ENCODE measurements at regions not wholly inside any gene's neighbourhood (a gene's known extent, or its start where the extent isn't known, plus 50 kb on each side); places are given as distances from the start of the nearest gene placed in this dataset.

DNA sequence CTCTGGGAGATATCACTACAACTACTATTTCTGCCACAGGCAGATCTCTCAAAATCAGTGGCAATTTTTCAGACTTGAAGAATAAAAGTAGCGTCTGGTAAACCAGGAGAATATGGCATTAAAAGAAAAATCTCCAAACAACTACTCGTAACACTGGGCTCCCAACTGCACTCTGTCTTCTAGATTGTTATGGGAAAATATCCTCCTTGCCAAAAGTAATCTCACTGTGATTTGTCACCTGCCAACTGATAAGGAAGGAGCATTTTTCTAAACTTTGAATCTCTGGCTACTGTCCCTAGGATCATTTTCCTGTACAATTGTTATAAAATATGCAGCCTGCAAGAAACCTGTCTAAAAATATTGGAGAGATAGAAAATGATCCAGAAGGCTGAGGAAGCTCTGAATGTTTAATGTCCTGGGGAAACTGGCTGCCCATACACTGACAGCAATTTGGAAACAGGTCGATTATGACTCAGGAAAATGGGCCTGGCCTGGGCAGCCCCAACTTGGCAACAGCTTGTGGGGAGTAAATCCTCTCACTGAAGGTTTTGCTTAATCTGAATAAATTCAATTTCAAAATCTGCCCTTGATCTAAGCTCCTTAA, 90.5 kb upstream of the DBX1 start:
- DNase-seq (ENCODE audit: low read depth, low spot score), result no peak

DNA sequence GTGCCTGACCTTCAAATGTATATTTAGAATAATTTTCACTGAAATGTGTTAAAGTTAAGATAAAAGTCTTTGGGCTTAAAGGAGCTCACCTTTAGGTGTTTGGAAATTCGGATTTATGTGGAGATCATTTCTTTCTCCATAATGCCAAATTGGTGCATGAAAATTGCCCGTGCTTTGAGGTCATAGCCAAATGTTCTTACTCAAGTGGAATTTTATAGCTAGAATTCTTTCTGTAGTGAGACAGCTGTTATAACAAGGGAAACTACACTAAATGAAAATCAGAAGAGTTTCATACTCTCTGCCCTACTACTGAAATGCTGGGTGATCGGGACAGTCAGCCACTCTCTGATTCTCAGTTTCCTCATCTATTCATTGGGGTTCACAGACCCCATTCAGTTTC, 89.5 kb upstream of the DBX1 start:
- no peak for DNase-seq (ENCODE audit: low read depth, low spot score)

DNA sequence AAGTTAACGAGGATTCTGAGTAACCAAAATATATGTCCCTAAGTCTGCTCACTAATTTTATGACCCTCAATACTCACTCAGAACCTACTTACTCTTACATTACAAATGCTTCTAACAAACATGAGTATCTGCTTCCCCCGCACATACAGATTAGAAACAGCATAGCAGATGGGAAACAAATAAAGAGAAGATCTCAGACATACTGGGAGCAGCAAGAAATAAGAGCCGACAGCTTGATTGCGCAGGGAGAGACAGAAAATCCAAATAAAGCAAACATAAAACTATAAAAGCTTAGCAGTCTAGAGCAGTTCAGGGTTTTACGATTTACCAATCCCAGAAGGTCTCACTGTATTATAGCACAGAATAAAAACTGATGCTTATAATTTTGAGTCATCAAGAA, 89.1 kb upstream of the DBX1 start:
- no peak for DNase-seq (ENCODE audit: low read depth, low spot score)

DNA sequence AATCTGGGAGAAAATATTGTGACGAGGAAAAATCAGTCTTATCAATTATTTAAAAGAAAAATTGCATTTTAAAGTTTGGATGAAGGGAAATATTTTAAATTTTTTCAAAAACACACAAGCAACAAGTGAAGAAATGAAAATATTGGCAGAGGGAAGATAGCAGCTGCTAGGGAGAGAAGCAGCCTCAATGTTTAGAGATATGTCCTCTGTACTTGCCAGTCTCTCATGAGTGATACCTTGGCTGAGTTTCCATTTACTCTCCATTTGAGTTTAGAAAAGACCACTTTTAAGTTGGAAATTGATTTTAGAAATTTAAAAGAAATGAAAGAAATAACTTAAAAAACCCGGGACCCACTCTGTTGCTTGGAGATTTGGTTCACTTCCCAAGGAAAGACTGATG, 88.6 kb upstream of the DBX1 start:
- no peak for DNase-seq (ENCODE audit: low read depth, low spot score)

DNA sequence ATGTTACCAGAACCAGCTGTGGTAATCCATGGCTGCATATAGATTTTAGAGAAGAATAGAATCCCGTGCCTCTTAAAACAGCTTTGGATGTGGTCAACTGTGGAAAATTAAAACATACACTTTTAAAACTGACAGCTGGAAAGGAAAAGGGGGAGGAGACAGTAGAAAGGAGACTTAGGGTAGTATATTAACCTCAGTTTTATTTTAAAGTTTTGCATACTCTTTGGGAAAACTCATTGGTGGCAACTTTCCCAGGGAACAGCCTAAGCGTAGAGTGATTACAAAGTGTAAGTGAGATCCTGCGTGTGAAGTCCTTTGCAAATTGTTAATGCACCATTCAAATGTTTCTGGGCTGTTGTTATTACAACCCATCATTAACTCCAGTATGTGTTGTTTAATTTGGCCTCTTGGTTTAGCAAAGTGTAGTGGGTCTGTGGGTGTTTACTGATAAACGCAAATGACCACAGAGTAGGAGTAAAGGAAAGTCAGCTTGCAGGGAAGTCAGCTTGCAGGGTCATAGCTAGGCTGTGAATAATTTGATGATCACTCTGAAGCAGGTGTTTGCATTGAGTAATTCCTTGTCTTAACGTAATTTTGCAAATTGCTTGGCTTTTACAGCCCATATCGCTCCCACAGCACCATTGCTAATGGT, 88.0 kb upstream of the DBX1 start:
- DNase-seq (ENCODE audit: low read depth, low spot score), result no peak

DNA sequence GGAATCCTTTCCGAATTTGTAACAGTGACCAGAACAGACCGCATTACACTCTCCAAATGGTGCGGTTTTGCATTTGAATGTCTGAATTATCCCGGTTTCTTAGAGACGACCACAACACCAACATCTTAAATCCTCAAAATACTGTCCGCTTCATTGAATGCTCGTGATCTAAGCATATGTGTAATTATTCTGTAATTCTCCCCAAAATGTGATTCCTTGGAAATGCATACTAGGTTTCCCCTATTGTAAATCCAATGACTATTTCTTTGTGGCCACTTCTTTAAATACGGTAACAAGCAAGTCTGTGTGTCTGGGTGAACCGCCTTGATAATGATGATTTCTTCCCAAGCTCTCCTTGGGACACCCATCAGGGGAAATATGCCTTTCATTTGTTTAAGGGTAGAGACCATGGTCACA, 87.3 kb upstream of the DBX1 start:
- DNase-seq (ENCODE audit: low read depth, low spot score), result no peak

DNA sequence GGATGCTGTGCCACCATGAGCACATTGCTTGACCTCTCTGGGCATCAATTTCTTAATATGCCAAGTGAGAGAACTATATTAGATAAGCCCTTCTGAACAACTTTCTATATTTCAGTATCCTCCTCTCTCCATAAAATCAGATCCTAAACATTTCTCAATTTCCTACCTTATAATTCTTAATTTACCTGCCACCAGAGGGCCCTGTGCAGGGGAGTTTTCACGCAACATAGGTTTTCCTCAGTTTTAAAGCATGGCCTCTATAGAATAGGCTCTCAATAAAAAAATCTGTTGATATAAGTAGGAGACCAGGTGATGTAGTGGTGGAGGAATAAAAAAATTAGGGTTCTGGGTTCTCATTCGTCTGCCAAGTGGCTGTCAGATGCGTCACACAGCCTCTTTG, 83.7 kb upstream of the DBX1 start:
- DNase-seq (ENCODE audit: low read depth, low spot score), result no peak

DNA sequence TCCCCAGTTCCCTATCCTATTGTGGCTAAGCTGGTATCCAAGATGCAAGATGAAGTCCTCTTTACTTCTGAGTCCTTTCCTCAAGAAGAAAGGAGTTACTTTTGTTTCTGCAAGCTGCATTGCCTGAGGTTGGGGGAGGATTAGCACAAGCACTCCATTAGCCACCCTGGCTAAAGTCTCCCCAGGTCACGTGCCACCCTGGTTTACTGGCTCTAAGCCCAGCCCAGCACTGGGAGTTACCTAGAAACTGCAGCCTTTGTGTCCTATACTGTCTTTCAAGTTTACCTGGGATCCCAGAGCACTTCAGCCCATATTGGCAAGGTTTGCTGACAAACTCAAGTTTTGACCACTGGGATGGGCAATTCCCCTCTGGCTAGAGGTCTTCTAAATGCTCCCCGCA, 78.4 kb upstream of the DBX1 start:
- no peak for DNase-seq (ENCODE audit: low read depth, low spot score)

DNA sequence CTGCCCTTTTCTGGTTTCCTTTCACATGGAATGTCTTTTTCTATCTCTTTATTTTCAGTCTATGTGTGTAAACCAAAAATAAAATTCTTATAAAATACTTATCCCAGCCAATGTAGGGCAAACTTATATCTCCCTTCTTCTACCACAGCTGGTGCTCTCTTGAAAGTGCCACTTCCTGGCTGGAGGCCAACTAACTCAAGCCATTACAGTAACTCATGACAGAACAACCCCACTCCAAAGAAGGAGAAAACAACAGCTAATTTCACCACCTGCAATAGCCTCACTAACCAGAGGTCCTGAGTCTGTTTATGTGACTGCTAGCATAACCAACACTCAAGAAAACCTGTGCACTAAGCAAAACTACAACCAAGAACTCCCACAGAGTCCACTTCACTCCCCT, 74.9 kb upstream of the DBX1 start:
- DNase-seq (ENCODE audit: low read depth, low spot score), result no peak

DNA sequence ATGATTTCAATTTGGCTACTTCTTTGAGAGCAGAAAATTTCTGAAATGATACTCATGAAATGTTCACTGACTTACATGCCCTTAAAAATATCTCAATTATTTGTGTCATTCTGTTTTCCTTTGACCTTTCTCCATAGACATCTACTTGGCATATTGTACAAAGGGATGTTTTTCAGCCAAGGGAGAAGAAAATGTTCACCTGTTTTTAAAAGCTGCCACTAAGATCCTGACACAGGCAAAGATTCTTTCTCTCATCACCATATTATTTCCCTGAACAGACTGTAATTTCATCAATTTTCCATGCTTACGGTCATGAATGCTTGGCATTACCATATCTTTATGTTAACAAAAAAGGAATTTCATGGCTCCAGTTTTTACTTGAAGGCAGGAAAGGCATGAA, 67.4 kb upstream of the DBX1 start:
- no peak for DNase-seq (ENCODE audit: low read depth, low spot score)

DNA sequence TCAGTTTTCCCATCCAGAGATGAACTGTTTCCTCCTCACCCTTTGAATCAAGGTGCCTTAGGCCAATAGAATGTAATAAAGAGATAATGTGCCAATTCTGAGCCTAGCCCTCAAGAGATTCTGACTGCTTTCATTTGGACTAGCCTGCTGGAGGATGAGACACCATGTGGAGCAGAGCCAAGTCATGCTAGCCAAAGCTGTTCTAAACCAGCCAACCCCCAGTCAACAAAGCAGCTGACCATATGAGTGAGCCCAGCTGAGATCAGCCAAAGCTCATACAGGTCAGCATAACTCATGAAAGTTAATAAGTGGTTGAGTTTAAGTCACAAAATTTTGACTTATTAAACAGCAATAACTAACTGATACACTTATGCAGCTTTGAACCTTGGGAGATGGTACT, 66.7 kb upstream of the DBX1 start:
- DNase-seq (ENCODE audit: low read depth, low spot score), result no peak

DNA sequence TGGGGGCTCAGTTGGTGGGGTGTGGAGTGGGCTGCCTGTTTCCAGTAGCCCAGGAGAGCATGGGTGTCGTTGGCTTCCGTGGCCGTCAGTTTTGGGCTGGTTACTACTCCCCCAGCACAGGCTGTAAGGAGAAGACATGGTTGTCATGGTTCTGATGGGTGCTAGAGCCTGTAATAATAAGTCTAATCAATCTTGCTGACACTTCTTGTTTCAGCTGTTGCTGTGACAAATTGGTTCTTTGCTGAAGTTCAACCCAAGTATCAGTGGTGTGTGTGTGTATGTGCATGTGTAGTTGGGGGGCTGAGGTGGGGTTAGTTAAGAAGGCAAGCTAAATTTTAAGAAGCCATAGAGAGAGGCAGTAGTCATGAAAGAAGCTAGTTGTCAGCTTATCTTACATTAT, 61.3 kb upstream of the DBX1 start:
- DNase-seq (ENCODE audit: low read depth, low spot score), result no peak

DNA sequence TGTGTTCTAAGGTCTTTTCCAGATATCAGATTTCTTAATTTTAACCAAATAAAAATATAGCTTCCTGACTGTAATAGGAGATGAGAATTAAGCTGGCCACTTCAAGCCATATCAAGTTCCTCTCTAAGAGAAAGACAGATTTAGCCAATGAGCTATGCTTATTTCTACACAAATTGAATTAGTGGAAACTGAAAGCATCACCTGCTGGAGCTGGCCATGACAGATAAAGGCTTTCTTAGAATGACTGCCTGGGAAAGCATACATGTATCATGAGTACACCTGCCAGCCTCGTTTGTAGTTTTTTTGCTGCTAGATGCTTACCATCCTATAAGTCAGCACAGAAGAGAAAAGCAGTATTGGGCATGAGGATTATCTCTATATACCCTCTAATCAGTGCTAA, 53.5 kb upstream of the DBX1 start:
- no peak for DNase-seq (ENCODE audit: low read depth, low spot score)

DNA sequence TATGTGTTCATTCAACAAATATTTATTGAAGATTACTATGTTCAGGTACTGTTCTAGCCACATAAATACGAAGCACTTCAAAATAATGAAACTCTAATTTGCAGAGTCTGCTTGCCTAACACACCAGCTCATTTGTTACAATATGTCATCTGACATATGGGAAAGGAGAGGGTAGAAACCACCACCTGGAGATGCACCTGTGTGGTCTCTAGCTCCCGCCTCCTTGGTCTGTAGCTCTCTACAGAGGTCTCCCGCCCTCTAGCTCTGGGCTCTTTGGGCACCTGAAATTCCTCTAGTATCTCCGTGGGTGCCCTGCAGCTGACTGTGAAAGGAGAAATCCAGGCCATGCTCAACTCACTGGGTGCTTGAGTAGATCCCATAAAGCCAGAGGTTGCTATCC, 51.4 kb upstream of the DBX1 start:
- DNase-seq (ENCODE audit: low read depth, low spot score), result no peak

All from smooth muscle cell of the brain vasculature (primary cell).